Forelimb muscle (tissue), 1 donor: ENCODE measurements at regions not wholly inside any gene's neighbourhood (a gene's known extent, or its start where the extent isn't known, plus 50 kb on each side); places are given as distances from the start of the nearest gene placed in this dataset.

Experiments
- DNase-seq: peaks from one replicate; pipeline ENCODE4 v3.0.0-alpha.2; 2013; ENCODE audit warnings: low read depth

GRCh38 chr14:29278301-29279263 is 512.0 kb downstream of the FOXG1 start:
- DNase-seq: no peak

GRCh38 chr14:29282169-29282568 is 515.6 kb downstream of the FOXG1 start:
- no peak for DNase-seq

GRCh38 chr14:29290441-29290840 is 523.9 kb downstream of the FOXG1 start:
- no peak for DNase-seq

- no peak for DNase-seq
Observed at GRCh38 chr14:29299372-29299771, 532.8 kb downstream of the FOXG1 start.

- DNase-seq: no peak
Observed at GRCh38 chr14:29301571-29301970, 535.0 kb downstream of the FOXG1 start.

- DNase-seq: no peak
Observed at GRCh38 chr14:29310210-29310609, 543.6 kb downstream of the FOXG1 start.

- DNase-seq: no peak
Observed at GRCh38 chr14:29310757-29311156, 544.2 kb downstream of the FOXG1 start.

GRCh38 chr14:29311983-29312382 is 545.4 kb downstream of the FOXG1 start:
- DNase-seq: no peak

- no peak for DNase-seq
Observed at GRCh38 chr14:29316936-29317335, 550.3 kb downstream of the FOXG1 start.

GRCh38 chr14:29317423-29317822 is 550.8 kb downstream of the FOXG1 start:
- DNase-seq: no peak

- no peak for DNase-seq
Observed at GRCh38 chr14:29320286-29320685, 553.7 kb downstream of the FOXG1 start.

GRCh38 chr14:29321646-29322045 is 555.1 kb downstream of the FOXG1 start:
- no peak for DNase-seq

- DNase-seq: no peak
Observed at GRCh38 chr14:29339494-29340172, 573.0 kb downstream of the FOXG1 start.

GRCh38 chr14:29348504-29348903 is 579.1 kb downstream of the PRKD1 start:
- DNase-seq: no peak

GRCh38 chr14:29350496-29350895 is 577.2 kb downstream of the PRKD1 start:
- DNase-seq: no peak

GRCh38 chr14:29351996-29352705 is 575.5 kb downstream of the PRKD1 start:
- DNase-seq: no peak

GRCh38 chr14:29352706-29353080 is 575.0 kb downstream of the PRKD1 start:
- no peak for DNase-seq

GRCh38 chr14:29353513-29353912 is 574.1 kb downstream of the PRKD1 start:
- DNase-seq: no peak

- DNase-seq: no peak
Observed at GRCh38 chr14:29354486-29354885, 573.2 kb downstream of the PRKD1 start.

GRCh38 chr14:29355331-29355730 is 572.3 kb downstream of the PRKD1 start:
- DNase-seq: no peak

- DNase-seq: no peak
Observed at GRCh38 chr14:29355846-29356245, 571.8 kb downstream of the PRKD1 start.

- DNase-seq: no peak
Observed at GRCh38 chr14:29360656-29361055, 567.0 kb downstream of the PRKD1 start.
